Vagina (tissue), 2 donors: ENCODE measurements at regions not wholly inside any gene's neighbourhood (a gene's known extent, or its start where the extent isn't known, plus 50 kb on each side); places are given as distances from the start of the nearest gene placed in this dataset.

Source experiments
- DNase-seq, 2 donors: peaks; one replicate each; pipeline ENCODE4 v3.0.0-alpha.2; 2017; ENCODE audit errors: extremely low spot score in 2 of 2
- H3K27ac ChIP-seq: fragments of 200-600 bp; sonication (generic); one replicate; pipeline ENCODE4 v1.5.1; 2019
- H3K27me3 ChIP-seq: fragments of 200-600 bp; sonication (generic); one replicate; pipeline ENCODE4 v1.5.1; 2019
- H3K36me3 ChIP-seq, 2 donors: fragments of 200-600 bp; sonication (generic); one replicate each; pipeline ENCODE4 v1.5.1; 2017 to 2019
- H3K4me1 ChIP-seq: fragments of 200-600 bp; sonication (generic); one replicate; pipeline ENCODE4 v1.5.1; 2019
- H3K4me3 ChIP-seq, 2 donors: fragments of 200-600 bp; sonication (generic); 1 replicate in 1 of 2; 2 replicates in 1 of 2; pipeline ENCODE4 v1.5.1; 2016 to 2019
- H3K9me3 ChIP-seq: fragments of 200-600 bp; sonication (generic); one replicate; pipeline ENCODE4 v1.5.1; 2019
- CTCF ChIP-seq, 3 experiments: fragments of 450-650 bp in 2 of 3; fragments of 200-600 bp in 1 of 3; sonication (generic) in 1 of 3; IDR thresholded peaks; one replicate each; pipeline ENCODE4 v1.5.1; 2017 to 2019; ENCODE audit warnings: antibody characterized with exemption in 3 of 3, mild to moderate bottlenecking in 2 of 3, moderate library complexity in 2 of 3
- POLR2A ChIP-seq, 2 donors: fragments of 450-650 bp; IDR thresholded peaks; one replicate each; pipeline ENCODE4 v1.6.1; 2017; ENCODE audit warnings: antibody characterized with exemption in 2 of 2, mild to moderate bottlenecking in 2 of 2, moderate library complexity in 2 of 2
- POLR2AphosphoS5 ChIP-seq, 2 donors: sonication (generic); formaldehyde crosslinking; IDR thresholded peaks; one replicate each; pipeline ENCODE4 v1.9.0; 2017; ENCODE audit warnings: antibody characterized with exemption in 2 of 2, mild to moderate bottlenecking in 2 of 2, low read depth in 1 of 2; ENCODE audit not compliant: insufficient read depth in 1 of 2
- intact Hi-C: fragments of 100-400 bp; cut with DNase I; formaldehyde crosslinking; loops from one replicate; pipeline ENCODE4 v1.15.1; 2023

DNA sequence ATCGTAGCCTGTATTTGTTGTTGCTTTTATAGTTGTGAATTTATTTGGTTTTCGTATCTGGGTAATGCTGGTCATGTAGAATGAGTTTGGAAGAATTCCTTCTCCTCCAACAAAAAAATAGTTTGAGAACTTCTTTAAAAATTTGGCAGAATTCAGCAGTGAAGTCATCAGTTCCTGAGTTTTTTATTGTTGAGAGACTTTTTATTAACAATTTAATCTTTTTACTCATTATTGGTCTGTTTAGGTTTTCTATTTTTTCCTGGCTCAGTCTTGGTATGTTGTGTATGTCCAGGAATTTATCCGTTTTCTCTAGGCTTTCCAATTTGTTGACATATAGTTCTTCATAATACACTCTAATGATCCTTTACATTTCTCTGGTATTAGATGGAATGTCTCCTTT lies 1613.3 kb upstream of the PIK3C3 start:
- Histone ChIP-seq H3K27me3 (no peaks in the 10 kb centered on the region), H3K9me3 (no peaks in the 10 kb centered on the region), H3K4me3 (no peak overlapping the region), H3K4me1 (no peaks in the 10 kb centered on the region), H3K27ac (no peak overlapping the region), H3K36me3 (no peaks in the 10 kb centered on the region)
- TF ChIP-seq POLR2A (IDR thresholded peaks at IDR 0.05) (no peak), POLR2AphosphoS5 (IDR thresholded peaks at IDR 0.05; ENCODE audit: insufficient read depth in 1 of 2, low read depth in 1 of 2) (no peak), CTCF (IDR thresholded peaks at IDR 0.05) (no peak)
- DNase-seq = no peak
- intact Hi-C loops = no loop called here

DNA sequence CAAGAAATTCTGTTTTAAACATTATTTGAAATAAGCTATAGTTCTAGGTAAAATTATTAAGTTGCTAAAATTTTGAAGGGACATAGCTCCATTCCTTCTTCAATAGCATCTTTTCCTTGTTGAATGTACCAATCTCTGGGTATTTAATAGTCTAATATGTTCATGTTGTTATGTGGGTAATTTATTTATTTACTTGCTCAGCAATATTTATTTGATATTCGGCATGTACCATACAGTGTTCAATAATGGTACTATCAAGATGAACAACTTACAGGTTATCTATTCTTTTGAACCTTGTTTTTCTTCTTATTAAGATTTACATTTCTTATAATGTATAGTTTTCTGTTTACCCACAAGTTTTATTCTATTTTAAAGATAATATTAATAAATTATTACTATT lies 1616.8 kb upstream of the PIK3C3 start:
- Histone ChIP-seq H3K4me3 (no peak overlapping the region), H3K36me3 (no peaks in the 10 kb centered on the region), H3K4me1 (no peaks in the 10 kb centered on the region), H3K27ac (no peak overlapping the region), H3K27me3 (no peaks in the 10 kb centered on the region), H3K9me3 (no peaks in the 10 kb centered on the region)
- intact Hi-C loops = no loop called here
- DNase-seq = no peak
- TF ChIP-seq POLR2A (IDR thresholded peaks at IDR 0.05) (no peak), CTCF (IDR thresholded peaks at IDR 0.05) (no peak), POLR2AphosphoS5 (IDR thresholded peaks at IDR 0.05; ENCODE audit: insufficient read depth in 1 of 2, low read depth in 1 of 2) (no peak)

- H3K27ac ChIP-seq = no peak overlapping the region
- TF ChIP-seq POLR2AphosphoS5 (IDR thresholded peaks at IDR 0.05; ENCODE audit: insufficient read depth in 1 of 2, low read depth in 1 of 2) (no peak), POLR2A (IDR thresholded peaks at IDR 0.05) (no peak), CTCF (IDR thresholded peaks at IDR 0.05) (no peak)
- no peaks in the 10 kb centered on the region for H3K9me3 ChIP-seq
- DNase-seq = no peak
- H3K4me1 ChIP-seq = no peaks in the 10 kb centered on the region
- no peaks in the 10 kb centered on the region for H3K27me3 ChIP-seq
- intact Hi-C loops = no loop called here
- H3K4me3 ChIP-seq = no peak overlapping the region
- H3K36me3 ChIP-seq = no peaks in the 10 kb centered on the region
Observed at GRCh38 chr18:40326985-40327384, 1628.0 kb upstream of the PIK3C3 start.

DNA sequence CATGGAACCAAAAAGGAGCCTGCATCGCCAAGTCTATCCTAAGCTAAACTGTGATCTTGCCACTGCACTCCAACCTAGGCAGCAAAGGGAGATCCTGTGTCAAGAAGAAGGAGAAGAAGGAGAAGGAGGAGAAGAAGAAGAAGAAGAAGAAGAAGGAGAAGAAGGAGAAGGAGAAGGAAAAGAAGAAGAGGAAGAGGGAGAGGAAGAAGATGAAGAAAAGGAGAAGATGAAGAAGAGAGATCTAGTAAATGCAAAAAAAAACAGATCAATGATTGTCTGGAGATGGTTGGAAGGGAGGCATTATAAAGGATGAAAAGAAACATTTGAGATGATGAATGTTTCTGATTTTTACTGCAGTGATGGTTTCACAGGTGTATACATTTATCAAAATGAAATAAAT lies 1629.0 kb upstream of the PIK3C3 start:
- intact Hi-C loops = no loop called here
- TF ChIP-seq CTCF (IDR thresholded peaks at IDR 0.05) (no peak), POLR2A (IDR thresholded peaks at IDR 0.05) (no peak), POLR2AphosphoS5 (IDR thresholded peaks at IDR 0.05; ENCODE audit: insufficient read depth in 1 of 2, low read depth in 1 of 2) (no peak)
- Histone ChIP-seq H3K4me3 (no peak overlapping the region), H3K4me1 (no peaks in the 10 kb centered on the region), H3K27ac (no peak overlapping the region), H3K36me3 (no peaks in the 10 kb centered on the region), H3K27me3 (no peaks in the 10 kb centered on the region), H3K9me3 (no peaks in the 10 kb centered on the region)
- DNase-seq = no peak

DNA sequence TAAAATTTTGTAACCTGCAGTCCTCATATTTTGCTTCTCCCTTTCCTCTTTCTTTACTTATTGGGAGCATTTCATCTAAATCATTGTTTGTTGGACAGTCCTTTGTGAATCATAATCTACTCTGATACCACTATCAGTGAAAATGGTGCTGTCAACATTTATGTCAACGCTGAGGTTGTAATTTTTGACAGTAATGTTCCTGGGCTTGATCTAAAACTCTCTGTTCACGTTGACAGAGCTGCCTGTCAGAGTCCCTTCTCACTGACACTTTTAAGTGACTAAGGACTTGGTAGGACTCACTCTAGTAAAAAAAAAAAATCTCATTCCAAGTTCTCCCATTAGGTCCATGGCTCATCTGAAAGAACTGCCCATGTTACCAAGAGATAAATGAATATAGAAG lies 1640.8 kb upstream of the PIK3C3 start:
- Histone ChIP-seq H3K4me1 (no peaks in the 10 kb centered on the region), H3K4me3 (no peak overlapping the region), H3K27me3 (no peaks in the 10 kb centered on the region), H3K36me3 (no peaks in the 10 kb centered on the region), H3K9me3 (no peaks in the 10 kb centered on the region), H3K27ac (no peak overlapping the region)
- DNase-seq = no peak
- intact Hi-C loops = no loop called here
- TF ChIP-seq CTCF (IDR thresholded peaks at IDR 0.05) (no peak), POLR2AphosphoS5 (IDR thresholded peaks at IDR 0.05; ENCODE audit: insufficient read depth in 1 of 2, low read depth in 1 of 2) (no peak), POLR2A (IDR thresholded peaks at IDR 0.05) (no peak)
